ENCODE measurements at regions not wholly inside any gene's neighbourhood (a gene's known extent, or its start where the extent isn't known, plus 50 kb on each side); places are given as distances from the start of the nearest gene placed in this dataset.

DNA sequence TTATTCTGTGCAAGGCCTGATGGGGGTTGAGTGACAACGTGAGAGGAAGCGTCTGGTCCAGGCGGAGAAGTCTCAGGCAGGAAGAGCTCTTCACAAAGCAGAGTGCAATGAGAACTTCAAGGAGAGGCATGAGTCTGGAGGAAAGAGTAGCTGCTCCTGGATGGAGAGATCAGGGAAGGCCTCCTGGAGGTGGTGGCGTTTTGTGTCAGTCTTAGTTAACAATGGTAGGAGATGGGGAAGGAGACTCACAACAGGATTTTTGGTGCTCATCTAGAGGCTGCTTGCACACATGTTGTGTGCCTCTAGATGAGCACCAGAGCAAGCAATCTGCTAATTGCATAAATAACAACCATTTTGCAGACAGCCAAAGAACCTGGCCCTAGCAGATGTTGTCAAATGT lies 442.8 kb upstream of the PODXL start:
- no peak for TF ChIP-seq CTCF (IDR thresholded peaks at IDR 0.05)
- TF ChIP-seq POLR2A (IDR thresholded peaks at IDR 0.05), result no peak
- TF ChIP-seq EP300 (IDR thresholded peaks at IDR 0.05), result no peak

All from gastroesophageal sphincter (tissue), 3 donors.